ENCODE measurements at regions not wholly inside any gene's neighbourhood (a gene's known extent, or its start where the extent isn't known, plus 50 kb on each side); places are given as distances from the start of the nearest gene placed in this dataset.

DNA sequence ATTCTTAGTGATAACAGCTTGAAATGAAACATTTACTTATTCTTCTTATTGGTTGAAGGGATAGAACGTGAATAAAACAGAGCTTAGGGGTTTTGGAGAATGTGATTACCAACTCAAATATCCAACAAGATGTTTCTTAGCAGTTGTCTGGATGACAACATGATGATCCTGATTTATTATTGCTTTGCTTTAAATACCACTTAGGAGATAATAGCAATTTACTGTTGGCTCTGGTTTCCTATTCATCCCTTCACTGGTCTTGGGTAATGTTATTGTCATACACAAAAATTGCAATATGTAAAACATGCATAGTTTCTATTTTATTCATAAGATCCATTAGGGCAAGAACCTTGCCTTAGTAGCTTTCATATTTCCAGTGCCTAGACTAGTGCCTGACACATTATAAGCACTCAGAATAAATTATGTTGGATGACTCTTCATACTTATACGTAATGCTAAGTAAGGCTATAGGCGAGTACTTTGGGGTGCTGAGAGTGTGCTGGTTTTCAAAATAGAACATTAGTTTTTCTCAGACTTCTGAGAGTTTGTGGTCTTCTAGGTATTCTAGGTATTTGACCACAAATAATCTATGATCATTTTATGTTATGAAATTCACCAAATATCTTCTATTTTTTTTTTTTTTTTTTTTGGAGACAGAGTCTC lies 58.6 kb upstream of the PGRMC2 start:
- no peak for FAIRE-seq
- Histone ChIP-seq H3K36me3 (replicated peaks in 1 of 2; ENCODE audit: control insufficient read depth in 1 of 2, insufficient read depth in 2 of 2, low read length in 2 of 2) (no peaks in the 10 kb centered on the region), H3K27ac (ENCODE audit: extremely low read length, insufficient read depth, low read length) (no peak overlapping the region), H3K9me3 (ENCODE audit: low read length) (no peaks in the 10 kb centered on the region), H3K4me2 (ENCODE audit: low read depth, low read length) (no peak overlapping the region), H3K79me2 (ENCODE audit: insufficient read depth, low read length) (no peaks in the 10 kb centered on the region), H4K20me1 (ENCODE audit: insufficient read depth, low read length) (no peaks in the 10 kb centered on the region), H3K4me1 (ENCODE audit: insufficient read depth, low read length) (peaks cover 13% of the 10 kb centered on the region), H3K4me3 (replicated peaks in 1 of 3; ENCODE audit: insufficient read depth in 1 of 3, low read depth in 2 of 3, low read length in 3 of 3) (no peak overlapping the region), H3K27me3 (ENCODE audit: control insufficient read depth in 1 of 2, insufficient read depth in 2 of 2, low read length in 2 of 2) (0 out of 5 replicates have a peak, but pooled peaks cover 0 to 5% of the 10 kb centered on the region in 2 experiments), H2AFZ (ENCODE audit: low read length) (no peak overlapping the region), H3K9ac (ENCODE audit: insufficient read depth, low read depth, low read length) (no peak overlapping the region)
- no peak for ATAC-seq
- intact Hi-C loops (cut with micrococcal nuclease; ENCODE audit: unreplicated experiment) = no loop called here
- TF ChIP-seq ZNF839 (CRISPR knock-in tag; IDR thresholded peaks at IDR 0.05; ENCODE audit: borderline replicate concordance) (no peak), ZNF263 (CRISPR knock-in tag; IDR thresholded peaks at IDR 0.05) (no peak), MYNN (CRISPR knock-in tag; IDR thresholded peaks at IDR 0.05; ENCODE audit: low read depth) (no peak), MED1 (CRISPR knock-in tag; IDR thresholded peaks at IDR 0.05) (no peak)
- in situ Hi-C loops (cut with HindIII; ENCODE audit: extremely low pct_ligation_motif_present, low pct_unique_long_range_greater_than_20kb) = no loop called here
- 62% methylated on average over 3 of the region's 3 CpGs for WGBS (ENCODE audit: low lambda C conversion rate)
- ChIA-PET POLR2A (no interaction called here), CTCF (ENCODE audit: low intra/inter-chr PET ratio, low total read pairs) (no interaction called here)
- no peak for DNase-seq (ENCODE audit: low spot score)
- no TSS peak for BruUV-seq (replicated peaks)

DNA sequence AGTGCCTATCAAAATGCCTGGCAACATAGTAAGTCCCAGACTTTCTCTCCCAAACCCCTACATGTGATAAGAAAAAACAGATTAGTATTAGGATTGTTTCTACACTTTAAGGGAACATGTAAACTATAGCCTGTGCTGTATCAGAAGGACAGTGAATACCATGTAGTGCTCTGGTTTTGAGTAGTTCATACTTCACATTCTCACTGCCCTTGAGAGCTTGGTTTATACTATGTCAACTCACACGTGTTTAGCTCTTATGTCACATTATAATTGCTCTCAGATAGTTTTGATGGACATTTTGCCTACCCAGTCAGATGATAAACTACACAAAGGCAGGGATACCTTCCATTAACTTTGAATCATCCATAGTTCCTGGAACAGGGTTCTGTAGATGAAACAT lies 58.0 kb upstream of the PGRMC2 start:
- FAIRE-seq = no peak
- POLR2A ChIA-PET = no interaction called here
- TF ChIP-seq BRCA1 (CRISPR knock-in tag; IDR thresholded peaks at IDR 0.05) (no peak), ZNF747 (CRISPR knock-in tag; IDR thresholded peaks at IDR 0.05; ENCODE audit: borderline replicate concordance) (no peak), ZNF816 (CRISPR knock-in tag; IDR thresholded peaks at IDR 0.05; ENCODE audit: borderline replicate concordance) (no peak)
- TF ChIP-seq, protein P1, sequence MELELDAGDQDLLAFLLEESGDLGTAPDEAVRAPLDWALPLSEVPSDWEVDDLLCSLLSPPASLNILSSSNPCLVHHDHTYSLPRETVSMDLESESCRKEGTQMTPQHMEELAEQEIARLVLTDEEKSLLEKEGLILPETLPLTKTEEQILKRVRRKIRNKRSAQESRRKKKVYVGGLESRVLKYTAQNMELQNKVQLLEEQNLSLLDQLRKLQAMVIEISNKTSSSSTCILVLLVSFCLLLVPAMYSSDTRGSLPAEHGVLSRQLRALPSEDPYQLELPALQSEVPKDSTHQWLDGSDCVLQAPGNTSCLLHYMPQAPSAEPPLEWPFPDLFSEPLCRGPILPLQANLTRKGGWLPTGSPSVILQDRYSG (CRISPR knock-in tag; IDR thresholded peaks at IDR 0.05) = no peak
- TF ChIP-seq, protein P2, sequence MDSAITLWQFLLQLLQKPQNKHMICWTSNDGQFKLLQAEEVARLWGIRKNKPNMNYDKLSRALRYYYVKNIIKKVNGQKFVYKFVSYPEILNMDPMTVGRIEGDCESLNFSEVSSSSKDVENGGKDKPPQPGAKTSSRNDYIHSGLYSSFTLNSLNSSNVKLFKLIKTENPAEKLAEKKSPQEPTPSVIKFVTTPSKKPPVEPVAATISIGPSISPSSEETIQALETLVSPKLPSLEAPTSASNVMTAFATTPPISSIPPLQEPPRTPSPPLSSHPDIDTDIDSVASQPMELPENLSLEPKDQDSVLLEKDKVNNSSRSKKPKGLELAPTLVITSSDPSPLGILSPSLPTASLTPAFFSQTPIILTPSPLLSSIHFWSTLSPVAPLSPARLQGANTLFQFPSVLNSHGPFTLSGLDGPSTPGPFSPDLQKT (CRISPR knock-in tag; IDR thresholded peaks at IDR 0.05; ENCODE audit: borderline replicate concordance) = no peak
- Histone ChIP-seq H3K4me2 (ENCODE audit: low read depth, low read length) (no peak overlapping the region), H3K4me1 (ENCODE audit: insufficient read depth, low read length) (peaks cover 13% of the 10 kb centered on the region), H2AFZ (ENCODE audit: low read length) (no peak overlapping the region), H3K36me3 (replicated peaks in 1 of 2; ENCODE audit: control insufficient read depth in 1 of 2, insufficient read depth in 2 of 2, low read length in 2 of 2) (no peaks in the 10 kb centered on the region), H4K20me1 (ENCODE audit: insufficient read depth, low read length) (no peaks in the 10 kb centered on the region), H3K9me3 (ENCODE audit: low read length) (no peaks in the 10 kb centered on the region), H3K27ac (ENCODE audit: extremely low read length, insufficient read depth, low read length) (no peak overlapping the region), H3K79me2 (ENCODE audit: insufficient read depth, low read length) (no peaks in the 10 kb centered on the region), H3K4me3 (replicated peaks in 1 of 3; ENCODE audit: insufficient read depth in 1 of 3, low read depth in 2 of 3, low read length in 3 of 3) (no peak overlapping the region), H3K27me3 (ENCODE audit: control insufficient read depth in 1 of 2, insufficient read depth in 2 of 2, low read length in 2 of 2) (0 out of 5 replicates have a peak, but pooled peaks cover 0 to 5% of the 10 kb centered on the region in 2 experiments), H3K9ac (ENCODE audit: insufficient read depth, low read depth, low read length) (no peak overlapping the region)
- in situ Hi-C loops (cut with HindIII; ENCODE audit: extremely low pct_ligation_motif_present, low pct_unique_long_range_greater_than_20kb) (no loop called here), intact Hi-C loops (cut with micrococcal nuclease; ENCODE audit: unreplicated experiment) (no loop called here)
- no TSS peak for BruUV-seq (replicated peaks)
- CTCF ChIA-PET (ENCODE audit: low intra/inter-chr PET ratio, low total read pairs) = no interaction called here
- DNase-seq (ENCODE audit: low spot score) = no peak
- ATAC-seq = no peak
- WGBS (ENCODE audit: low lambda C conversion rate) = 0% methylated on average over 1 of the region's 1 CpG

All from HepG2 (cell line).